HepG2 (cell line): ENCODE measurements at regions not wholly inside any gene's neighbourhood (a gene's known extent, or its start where the extent isn't known, plus 50 kb on each side); places are given as distances from the start of the nearest gene placed in this dataset.

Source experiments
- ATAC-seq: fragments of 200-7000 bp; cut with Tn5 transposase; 3 replicates; pipeline ENCODE4 v1.9.1; 2020; ENCODE audit warnings: mild to moderate bottlenecking, moderate library complexity
- BruUV-seq: library from RNA; stranded (reverse); fragments of 400-500 nt; replicated peaks from 2 replicates; lab custom pipeline; 2021; lab: Mats Ljungman, UMichigan
- CTCF ChIA-PET: fragments of 300-600 bp; formaldehyde crosslinking; extraction: SDS; loops from one replicate; lab custom pipeline; 2021; ENCODE audit warnings: low total read pairs, inconsistent platforms, low intra/inter-chr PET ratio; lab: Yijun Ruan, JAX
- POLR2A ChIA-PET: fragments of 350-600 bp; sonication (Branson Sonifier 250); formaldehyde crosslinking; loops from one replicate; lab custom pipeline; 2020; ENCODE audit warnings: antibody characterized with exemption, inconsistent platforms; lab: Yijun Ruan, JAX
- DNase-seq: peaks from one replicate; pipeline ENCODE4 v3.0.0-alpha.2; 2015; ENCODE audit warnings: low spot score
- FAIRE-seq: peaks from 3 replicates; lab custom pipeline; 2011; peaks lifted over from hg19 to GRCh38; lab: Jason Lieb, UNC
- H2AFZ ChIP-seq: one replicate; pipeline ENCODE4 v1.6.1; 2011; ENCODE audit warnings: low read length, inconsistent platforms
- H3K27ac ChIP-seq: fragments of 300-600 bp; 3 replicates; pipeline ENCODE4 v1.8.0; 2011; ENCODE audit warnings: mixed run types, mild to moderate bottlenecking, mixed read lengths, low read length, inconsistent platforms; ENCODE audit not compliant: insufficient read depth; ENCODE audit errors: extremely low read length
- H3K27me3 ChIP-seq, 2 experiments: fragments of 200-600 bp in 1 of 2; 2 replicates in 1 of 2; 3 replicates in 1 of 2; pipeline versions ENCODE4 v1.6.0 to v1.8.0; 2011; ENCODE audit warnings: low read length in 2 of 2, mild to moderate bottlenecking in 2 of 2, moderate library complexity in 2 of 2, inconsistent platforms in 1 of 2; ENCODE audit not compliant: insufficient read depth in 2 of 2, control insufficient read depth in 1 of 2
- H3K36me3 ChIP-seq, 2 experiments: fragments of 200-600 bp in 1 of 2; replicated peaks in 1 of 2; 2 replicates in 1 of 2; 3 replicates in 1 of 2; pipeline versions ENCODE4 v1.5.1 to v1.8.0; 2011; ENCODE audit warnings: low read length in 2 of 2, inconsistent platforms in 1 of 2; ENCODE audit not compliant: insufficient read depth in 2 of 2, control insufficient read depth in 1 of 2
- H3K4me1 ChIP-seq: 2 replicates; pipeline ENCODE4 v1.5.1; 2012; ENCODE audit warnings: low read length, inconsistent platforms; ENCODE audit not compliant: insufficient read depth
- H3K4me2 ChIP-seq: 2 replicates; pipeline ENCODE4 v1.6.0; 2011; ENCODE audit warnings: low read depth, low read length, inconsistent platforms
- H3K4me3 ChIP-seq, 3 experiments: fragments of 200-600 bp in 1 of 3; sonication (generic), shearing (Covaris generic) in 1 of 3; replicated peaks in 1 of 3; 2 replicates each; pipeline ENCODE4 v1.5.1; 2011 to 2016; ENCODE audit warnings: low read length in 3 of 3, inconsistent platforms in 2 of 3, low read depth in 2 of 3, mild to moderate bottlenecking in 2 of 3, control low read depth in 1 of 3, mixed read lengths in 1 of 3; ENCODE audit not compliant: insufficient read depth in 1 of 3
- H3K79me2 ChIP-seq: one replicate; pipeline ENCODE4 v1.6.1; 2011; ENCODE audit warnings: low read length, inconsistent platforms; ENCODE audit not compliant: insufficient read depth
- H3K9ac ChIP-seq: 2 replicates; pipeline ENCODE4 v1.6.0; 2011; ENCODE audit warnings: mild to moderate bottlenecking, low read depth, low read length, inconsistent platforms; ENCODE audit not compliant: insufficient read depth
- H3K9me3 ChIP-seq: 2 replicates; pipeline ENCODE4 v1.5.1; 2012; ENCODE audit warnings: mild to moderate bottlenecking, low read length
- H4K20me1 ChIP-seq: 2 replicates; pipeline ENCODE4 v1.6.0; 2011; ENCODE audit warnings: inconsistent platforms, mild to moderate bottlenecking, low read length, moderate library complexity; ENCODE audit not compliant: insufficient read depth
- IRF1 ChIP-seq: sonication (generic); formaldehyde crosslinking; IDR thresholded peaks from 2 replicates; pipeline ENCODE4 v1.4.0; 2020; ENCODE audit warnings: low read depth, mild to moderate bottlenecking, missing genetic modification reagents
- NR2C2 ChIP-seq: sonication (generic); formaldehyde crosslinking; IDR thresholded peaks from 2 replicates; pipeline ENCODE4 v1.4.0; 2020; ENCODE audit warnings: missing genetic modification reagents, mild to moderate bottlenecking, moderate library complexity, borderline replicate concordance
- PHF5A ChIP-seq: IDR thresholded peaks from one replicate; pipeline ENCODE4 v1.6.1; 2018; ENCODE audit warnings: low read depth, missing genetic modification reagents; ENCODE audit not compliant: unreplicated experiment
- TOE1 ChIP-seq: sonication (generic); formaldehyde crosslinking; IDR thresholded peaks from 2 replicates; pipeline ENCODE4 v1.4.0; 2020; ENCODE audit warnings: mild to moderate bottlenecking, missing genetic modification reagents
- WIZ ChIP-seq: sonication (generic); formaldehyde crosslinking; IDR thresholded peaks from 2 replicates; pipeline ENCODE4 v1.5.1; 2020; ENCODE audit warnings: mild to moderate bottlenecking, missing genetic modification reagents
- ZKSCAN8 ChIP-seq: IDR thresholded peaks from 2 replicates; pipeline ENCODE4 v1.6.1; 2016; ENCODE audit warnings: borderline replicate concordance, missing genetic modification reagents, missing compliant biosample characterization
- ZNF138 ChIP-seq: sonication (generic); formaldehyde crosslinking; IDR thresholded peaks from 2 replicates; pipeline ENCODE4 v1.5.0; 2020; ENCODE audit warnings: mild to moderate bottlenecking, low read depth, missing genetic modification reagents
- ZNF205 ChIP-seq: IDR thresholded peaks from 2 replicates; pipeline ENCODE4 v1.6.1; 2018; ENCODE audit warnings: missing biosample characterization, missing genetic modification reagents
- ZNF546 ChIP-seq: sonication (generic); formaldehyde crosslinking; conservative IDR thresholded peaks from 2 replicates; pipeline ENCODE4 v1.8.1; 2023; ENCODE audit warnings: mild to moderate bottlenecking, missing genetic modification reagents
- ZSCAN29 ChIP-seq: sonication (generic); formaldehyde crosslinking; conservative IDR thresholded peaks from 2 replicates; pipeline ENCODE4 v1.4.0; 2020; ENCODE audit warnings: mild to moderate bottlenecking, missing genetic modification reagents
- WGBS: methylation state at CpG from one replicate; pipeline ENCODE4 v1.1.6; 2017; ENCODE audit warnings: low lambda C conversion rate; 5-methylcytosine and 5-hydroxymethylcytosine counted together
- in situ Hi-C: cut with HindIII; loops from 2 replicates; pipeline ENCODE4 v1.10.0; 2017; ENCODE audit warnings: low pct_unique_long_range_greater_than_20kb; ENCODE audit not compliant: extremely low pct_ligation_motif_present
- intact Hi-C: fragments of 100-400 bp; cut with micrococcal nuclease; formaldehyde crosslinking; loops from one replicate; pipeline ENCODE4 v1.10.0; 2022; ENCODE audit not compliant: unreplicated experiment
- TF ChIP-seq, protein P1 (sequence below): sonication (generic); formaldehyde crosslinking; IDR thresholded peaks from 2 replicates; pipeline ENCODE4 v1.5.0; 2020; ENCODE audit warnings: missing genetic modification reagents
- TF ChIP-seq, protein P2 (sequence below): sonication (generic); formaldehyde crosslinking; IDR thresholded peaks from 2 replicates; pipeline ENCODE4 v1.4.0; 2020; ENCODE audit warnings: missing genetic modification reagents
- TF ChIP-seq, protein P3 (sequence below): sonication (generic); formaldehyde crosslinking; IDR thresholded peaks from 2 replicates; pipeline ENCODE4 v1.8.0; 2022; ENCODE audit warnings: mild to moderate bottlenecking, missing genetic modification reagents, moderate library complexity

GRCh38 chr17:27181935-27182334 lies 112.0 kb upstream of the WSB1 start:
- DNase-seq (no peak), FAIRE-seq (no peak), ATAC-seq (no peak)
- TF ChIP-seq ZNF205 (CRISPR knock-in tag) (no peak), NR2C2 (CRISPR knock-in tag) (no peak), ZNF138 (CRISPR knock-in tag) (no peak), ZKSCAN8 (no peak), ZSCAN29 (CRISPR knock-in tag) (no peak), ZNF546 (CRISPR knock-in tag) (no peak), IRF1 (no peak), TOE1 (CRISPR knock-in tag) (no peak), PHF5A (CRISPR knock-in tag) (no peak), WIZ (CRISPR knock-in tag) (no peak)
- TF ChIP-seq, protein P1, sequence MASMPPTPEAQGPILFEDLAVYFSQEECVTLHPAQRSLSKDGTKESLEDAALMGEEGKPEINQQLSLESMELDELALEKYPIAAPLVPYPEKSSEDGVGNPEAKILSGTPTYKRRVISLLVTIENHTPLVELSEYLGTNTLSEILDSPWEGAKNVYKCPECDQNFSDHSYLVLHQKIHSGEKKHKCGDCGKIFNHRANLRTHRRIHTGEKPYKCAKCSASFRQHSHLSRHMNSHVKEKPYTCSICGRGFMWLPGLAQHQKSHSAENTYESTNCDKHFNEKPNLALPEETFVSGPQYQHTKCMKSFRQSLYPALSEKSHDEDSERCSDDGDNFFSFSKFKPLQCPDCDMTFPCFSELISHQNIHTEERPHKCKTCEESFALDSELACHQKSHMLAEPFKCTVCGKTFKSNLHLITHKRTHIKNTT, result no peak
- TF ChIP-seq, protein P2, sequence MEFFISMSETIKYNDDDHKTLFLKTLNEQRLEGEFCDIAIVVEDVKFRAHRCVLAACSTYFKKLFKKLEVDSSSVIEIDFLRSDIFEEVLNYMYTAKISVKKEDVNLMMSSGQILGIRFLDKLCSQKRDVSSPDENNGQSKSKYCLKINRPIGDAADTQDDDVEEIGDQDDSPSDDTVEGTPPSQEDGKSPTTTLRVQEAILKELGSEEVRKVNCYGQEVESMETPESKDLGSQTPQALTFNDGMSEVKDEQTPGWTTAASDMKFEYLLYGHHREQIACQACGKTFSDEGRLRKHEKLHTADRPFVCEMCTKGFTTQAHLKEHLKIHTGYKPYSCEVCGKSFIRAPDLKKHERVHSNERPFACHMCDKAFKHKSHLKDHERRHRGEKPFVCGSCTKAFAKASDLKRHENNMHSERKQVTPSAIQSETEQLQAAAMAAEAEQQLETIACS (CRISPR knock-in tag), result no peak
- TF ChIP-seq, protein P3, sequence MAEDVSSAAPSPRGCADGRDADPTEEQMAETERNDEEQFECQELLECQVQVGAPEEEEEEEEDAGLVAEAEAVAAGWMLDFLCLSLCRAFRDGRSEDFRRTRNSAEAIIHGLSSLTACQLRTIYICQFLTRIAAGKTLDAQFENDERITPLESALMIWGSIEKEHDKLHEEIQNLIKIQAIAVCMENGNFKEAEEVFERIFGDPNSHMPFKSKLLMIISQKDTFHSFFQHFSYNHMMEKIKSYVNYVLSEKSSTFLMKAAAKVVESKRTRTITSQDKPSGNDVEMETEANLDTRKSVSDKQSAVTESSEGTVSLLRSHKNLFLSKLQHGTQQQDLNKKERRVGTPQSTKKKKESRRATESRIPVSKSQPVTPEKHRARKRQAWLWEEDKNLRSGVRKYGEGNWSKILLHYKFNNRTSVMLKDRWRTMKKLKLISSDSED (CRISPR knock-in tag), result no peak
- in situ Hi-C loops (no loop called here), intact Hi-C loops (no loop called here)
- ChIA-PET POLR2A (no interaction called here), CTCF (no interaction called here)
- no peak overlapping the region for H3K27ac ChIP-seq
- no peak overlapping the region for H3K4me3 ChIP-seq
- no peak overlapping the region for H2AFZ ChIP-seq
- H4K20me1 ChIP-seq, result no peaks in the 10 kb centered on the region
- H3K9ac ChIP-seq, result no peak overlapping the region
- WGBS, result 46% methylated on average over 3 of the region's 3 CpGs
- no peaks in the 10 kb centered on the region for H3K9me3 ChIP-seq
- H3K36me3 ChIP-seq, result no peaks in the 10 kb centered on the region
- H3K27me3 ChIP-seq, result no peaks in the 10 kb centered on the region
- H3K4me2 ChIP-seq, result no peak overlapping the region
- no TSS peak for BruUV-seq
- no peaks in the 10 kb centered on the region for H3K4me1 ChIP-seq
- H3K79me2 ChIP-seq, result no peaks in the 10 kb centered on the region
